A673 (cell line): ENCODE measurements at regions not wholly inside any gene's neighbourhood (a gene's known extent, or its start where the extent isn't known, plus 50 kb on each side); places are given as distances from the start of the nearest gene placed in this dataset.

ENCODE experiments used
- EZH2 ChIP-seq: fragments of 200-600 bp; sonication (generic); IDR thresholded peaks from 2 replicates; pipeline ENCODE4 v1.6.1; 2017; ENCODE audit warnings: borderline replicate concordance, low read depth, mild to moderate bottlenecking, mixed read lengths, antibody characterized with exemption, low read length; ENCODE audit not compliant: poor library complexity, severe bottlenecking
- TF ChIP-seq, protein P1 (sequence below): fragments of 300-800, 200-600 bp; sonication (generic); conservative IDR thresholded peaks from 2 replicates; pipeline ENCODE4 v1.5.1; 2017; ENCODE audit warnings: low read depth, mild to moderate bottlenecking, antibody characterized with exemption, low read length, moderate library complexity, mixed read lengths

DNA sequence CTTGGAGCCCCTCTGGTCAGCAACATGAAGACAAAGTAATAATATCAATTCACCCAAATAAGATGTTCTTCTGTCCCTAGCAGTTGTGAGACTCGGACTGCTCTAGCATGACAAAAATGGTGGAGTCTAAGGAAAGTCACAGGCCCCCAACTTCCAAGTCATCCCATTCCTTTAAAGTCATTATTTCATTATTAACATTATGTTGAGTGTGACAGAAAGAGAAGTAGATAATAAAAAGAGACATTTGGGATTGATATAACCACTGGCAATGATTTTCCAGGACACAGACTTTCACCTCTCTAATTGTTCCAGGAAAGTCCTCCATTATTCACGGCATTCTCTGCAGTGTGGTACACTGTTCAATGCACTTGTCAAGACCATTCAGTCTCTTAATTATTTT, 1533.0 kb upstream of the TENM4 start:
- TF ChIP-seq, protein P1, sequence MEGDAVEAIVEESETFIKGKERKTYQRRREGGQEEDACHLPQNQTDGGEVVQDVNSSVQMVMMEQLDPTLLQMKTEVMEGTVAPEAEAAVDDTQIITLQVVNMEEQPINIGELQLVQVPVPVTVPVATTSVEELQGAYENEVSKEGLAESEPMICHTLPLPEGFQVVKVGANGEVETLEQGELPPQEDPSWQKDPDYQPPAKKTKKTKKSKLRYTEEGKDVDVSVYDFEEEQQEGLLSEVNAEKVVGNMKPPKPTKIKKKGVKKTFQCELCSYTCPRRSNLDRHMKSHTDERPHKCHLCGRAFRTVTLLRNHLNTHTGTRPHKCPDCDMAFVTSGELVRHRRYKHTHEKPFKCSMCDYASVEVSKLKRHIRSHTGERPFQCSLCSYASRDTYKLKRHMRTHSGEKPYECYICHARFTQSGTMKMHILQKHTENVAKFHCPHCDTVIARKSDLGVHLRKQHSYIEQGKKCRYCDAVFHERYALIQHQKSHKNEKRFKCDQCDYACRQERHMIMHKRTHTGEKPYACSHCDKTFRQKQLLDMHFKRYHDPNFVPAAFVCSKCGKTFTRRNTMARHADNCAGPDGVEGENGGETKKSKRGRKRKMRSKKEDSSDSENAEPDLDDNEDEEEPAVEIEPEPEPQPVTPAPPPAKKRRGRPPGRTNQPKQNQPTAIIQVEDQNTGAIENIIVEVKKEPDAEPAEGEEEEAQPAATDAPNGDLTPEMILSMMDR, result no peak
- no peak for TF ChIP-seq EZH2
